PC-3 (cell line): ENCODE measurements at regions not wholly inside any gene's neighbourhood (a gene's known extent, or its start where the extent isn't known, plus 50 kb on each side); places are given as distances from the start of the nearest gene placed in this dataset.

Source experiments
- ATAC-seq: fragments of 200-7000 bp; cut with Tn5 transposase; 2 replicates; pipeline ENCODE4 v1.9.1; 2020; ENCODE audit warnings: mild to moderate bottlenecking, moderate library complexity
- BruUV-seq: library from RNA; stranded (reverse); fragments of 400-500 nt; replicated peaks from 2 replicates; lab custom pipeline; 2021; lab: Mats Ljungman, UMichigan
- CTCF ChIA-PET: fragments of 300-600 bp; sonication (Branson Sonifier 250); formaldehyde crosslinking; loops from one replicate; lab custom pipeline; 2022; ENCODE audit warnings: antibody characterized with exemption; lab: Charles Lee
- POLR2A ChIA-PET: fragments of 300-600 bp; sonication (Branson Sonifier 250); formaldehyde crosslinking; loops from one replicate; lab custom pipeline; 2022; ENCODE audit warnings: antibody characterized with exemption; ENCODE audit not compliant: unreplicated experiment; lab: Charles Lee
- DNase-seq: peaks from one replicate; pipeline ENCODE4 v3.0.0-alpha.2; 2015
- H2AFZ ChIP-seq: fragments of 300-600 bp; sonication (generic); 2 replicates; pipeline ENCODE4 v1.6.0; 2016; ENCODE audit warnings: antibody characterized with exemption, low read length
- H3F3A ChIP-seq: fragments of 300-600 bp; sonication (generic); one replicate; pipeline ENCODE4 v1.6.0; 2017; ENCODE audit warnings: antibody characterized with exemption, low read length, control low read depth, mild to moderate bottlenecking; ENCODE audit not compliant: unreplicated experiment
- H3K27ac ChIP-seq: fragments of 300-600 bp; sonication (generic); 2 replicates; pipeline ENCODE4 v1.5.1; 2016; ENCODE audit warnings: mild to moderate bottlenecking, low read length
- H3K27me3 ChIP-seq: fragments of 300-600 bp; sonication (generic); 2 replicates; pipeline ENCODE4 v1.6.1; 2016; ENCODE audit warnings: low read length, mixed read lengths
- H3K36me3 ChIP-seq: fragments of 300-600 bp; sonication (generic); 2 replicates; pipeline ENCODE4 v1.6.1; 2016; ENCODE audit warnings: low read depth, mixed run types, low read length, mixed read lengths
- H3K4me1 ChIP-seq: fragments of 300-600 bp; sonication (generic); 2 replicates; pipeline ENCODE4 v1.5.1; 2016; ENCODE audit warnings: low read length; ENCODE audit not compliant: insufficient read depth
- H3K4me2 ChIP-seq: fragments of 300-600 bp; sonication (generic); 2 replicates; pipeline ENCODE4 v1.6.0; 2016; ENCODE audit warnings: low read length
- H3K4me3 ChIP-seq: fragments of 300-600 bp; sonication (generic); 2 replicates; pipeline ENCODE4 v1.5.1; 2016; ENCODE audit warnings: mild to moderate bottlenecking, low read length, mixed read lengths
- H3K79me2 ChIP-seq: fragments of 300-600 bp; sonication (generic); 2 replicates; pipeline ENCODE4 v1.6.1; 2017; ENCODE audit warnings: low read length, mixed read lengths
- H3K9ac ChIP-seq: fragments of 300-600 bp; sonication (generic); 2 replicates; pipeline ENCODE4 v1.6.0; 2016; ENCODE audit warnings: mild to moderate bottlenecking, low read length
- H3K9me2 ChIP-seq: fragments of 300-600 bp; sonication (generic); replicated peaks from 2 replicates; pipeline ENCODE4 v1.6.1; 2016; ENCODE audit warnings: mixed run types, low read length, mixed read lengths
- H3K9me3 ChIP-seq: fragments of 300-600 bp; sonication (generic); 2 replicates; pipeline ENCODE4 v1.6.1; 2016; ENCODE audit warnings: low read length, mixed read lengths
- H4K20me1 ChIP-seq: fragments of 300-600 bp; sonication (generic); 2 replicates; pipeline ENCODE4 v1.6.1; 2016; ENCODE audit warnings: low read length, mixed read lengths
- CTCF ChIP-seq: fragments of 300-600 bp; sonication (generic); conservative IDR thresholded peaks from 2 replicates; pipeline ENCODE4 v1.5.1; 2017; ENCODE audit warnings: antibody characterized with exemption, low read depth, mild to moderate bottlenecking, low read length
- EZH2 ChIP-seq: fragments of 300-600 bp; sonication (generic); IDR thresholded peaks from one replicate; pipeline ENCODE4 v1.6.1; 2017; ENCODE audit warnings: antibody characterized with exemption, mild to moderate bottlenecking, low read length; ENCODE audit not compliant: unreplicated experiment
- EZH2phosphoT487 ChIP-seq: fragments of 300-600 bp; sonication (generic); IDR thresholded peaks from 2 replicates; pipeline ENCODE4 v1.6.1; 2018; ENCODE audit warnings: mild to moderate bottlenecking, antibody characterized with exemption, low read length, borderline replicate concordance
- intact Hi-C: fragments of 100-400 bp; cut with micrococcal nuclease; formaldehyde crosslinking; loops from 2 replicates; pipeline ENCODE4 v1.9.0; 2023

DNA sequence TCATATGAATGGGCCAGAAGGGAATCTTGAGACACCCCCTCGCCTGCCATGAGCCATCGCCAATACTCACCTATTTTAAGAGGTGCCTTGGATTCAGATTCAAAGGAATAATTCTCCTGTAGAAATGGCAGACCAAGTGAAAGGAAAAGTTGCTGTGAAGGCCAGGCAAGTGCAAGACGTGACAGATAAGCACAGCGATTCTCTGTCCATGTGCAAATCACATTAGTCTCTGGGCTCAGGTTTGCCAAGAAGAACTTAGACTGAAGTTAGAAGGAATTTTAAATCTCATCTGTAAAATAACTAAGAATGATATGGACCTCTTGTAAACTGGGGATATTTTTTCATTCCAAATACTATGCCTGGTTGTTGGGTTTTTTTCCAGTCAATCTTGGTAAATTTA is 173.6 kb downstream of the UACA start:
- H3K79me2 ChIP-seq = no peaks in the 10 kb centered on the region
- H3K27me3 ChIP-seq = no peaks in the 10 kb centered on the region
- CTCF ChIA-PET = no interaction called here
- DNase-seq = no peak
- peaks cover under 1% of the 10 kb centered on the region for H3K4me1 ChIP-seq
- BruUV-seq = no TSS peak
- H3K9me2 ChIP-seq = no peaks in the 10 kb centered on the region
- intact Hi-C loops = no loop called here
- POLR2A ChIA-PET = no interaction called here
- no peaks in the 10 kb centered on the region for H3K36me3 ChIP-seq
- H3K4me3 ChIP-seq = no peak overlapping the region
- no peak overlapping the region for H2AFZ ChIP-seq
- H3K9ac ChIP-seq = no peak overlapping the region
- no peak overlapping the region for H3K4me2 ChIP-seq
- H3K9me3 ChIP-seq = 0 out of 2 replicates have a peak, but pooled peaks cover 3% of the 10 kb centered on the region
- no peaks in the 10 kb centered on the region for H4K20me1 ChIP-seq
- no peak overlapping the region for H3K27ac ChIP-seq
- TF ChIP-seq EZH2 (no peak), CTCF (no peak), EZH2phosphoT487 (no peak)
- H3F3A ChIP-seq = no peaks in the 10 kb centered on the region
- no peak for ATAC-seq

DNA sequence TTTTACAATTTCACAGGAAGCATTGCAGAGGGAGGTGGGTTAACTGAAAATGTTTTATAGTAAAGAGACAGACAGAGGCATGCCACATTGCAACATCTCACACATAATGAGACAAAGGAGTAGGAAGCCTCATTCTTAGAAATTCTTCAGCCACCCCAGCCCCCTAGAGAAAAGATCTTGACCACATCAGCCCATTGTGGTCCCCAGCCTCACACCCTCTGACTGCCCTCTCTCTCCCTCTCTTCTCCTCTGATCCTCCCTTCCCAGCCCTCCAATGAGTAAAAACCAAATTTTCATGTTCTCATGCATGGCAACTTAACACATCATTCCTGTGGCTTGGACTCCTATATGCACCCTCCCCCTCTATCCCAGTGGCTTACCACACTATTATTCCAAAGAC is 174.1 kb downstream of the UACA start:
- TF ChIP-seq EZH2phosphoT487 (no peak), CTCF (no peak), EZH2 (no peak)
- no peak overlapping the region for H3K4me3 ChIP-seq
- H3F3A ChIP-seq = no peaks in the 10 kb centered on the region
- ATAC-seq (no peak), DNase-seq (no peak)
- no peaks in the 10 kb centered on the region for H3K79me2 ChIP-seq
- H2AFZ ChIP-seq = no peak overlapping the region
- H3K9me3 ChIP-seq = no peaks in the 10 kb centered on the region
- ChIA-PET CTCF (no interaction called here), POLR2A (no interaction called here)
- intact Hi-C loops = no loop called here
- peaks cover 6% of the 10 kb centered on the region for H3K4me1 ChIP-seq
- H4K20me1 ChIP-seq = no peaks in the 10 kb centered on the region
- no peak overlapping the region for H3K9ac ChIP-seq
- no peaks in the 10 kb centered on the region for H3K27me3 ChIP-seq
- H3K36me3 ChIP-seq = no peaks in the 10 kb centered on the region
- H3K27ac ChIP-seq = no peak overlapping the region
- H3K4me2 ChIP-seq = no peak overlapping the region
- no peaks in the 10 kb centered on the region for H3K9me2 ChIP-seq
- no TSS peak for BruUV-seq

DNA sequence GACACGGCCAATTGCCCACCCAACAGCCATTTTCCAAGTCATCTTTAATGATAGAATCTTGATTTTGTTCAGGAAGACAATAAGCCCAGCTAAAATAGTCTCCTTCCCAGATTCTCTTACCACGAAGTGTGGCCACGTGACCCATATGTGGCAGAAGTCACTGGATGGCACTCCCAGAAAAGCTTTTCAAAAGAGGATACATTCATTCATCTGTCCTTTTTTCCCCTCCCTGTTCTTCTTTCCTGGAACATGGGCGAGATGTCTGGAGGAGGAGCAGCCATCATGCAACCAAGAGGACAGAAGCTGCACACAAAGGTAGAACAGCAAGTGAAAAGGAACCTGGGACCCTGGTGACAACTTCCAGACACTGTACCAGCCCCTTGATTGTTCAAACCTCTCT is 174.7 kb downstream of the UACA start:
- BruUV-seq = no TSS peak
- no peak overlapping the region for H3K4me2 ChIP-seq
- no peak overlapping the region for H3K27ac ChIP-seq
- intact Hi-C loops = no loop called here
- no peaks in the 10 kb centered on the region for H3K27me3 ChIP-seq
- no peaks in the 10 kb centered on the region for H3K9me3 ChIP-seq
- no peak for TF ChIP-seq CTCF
- TF ChIP-seq EZH2 = no peak
- no peak for TF ChIP-seq EZH2phosphoT487
- ATAC-seq (no peak), DNase-seq (no peak)
- CTCF ChIA-PET = no interaction called here
- POLR2A ChIA-PET = no interaction called here
- no peaks in the 10 kb centered on the region for H4K20me1 ChIP-seq
- H3K4me3 ChIP-seq = no peak overlapping the region
- H3K36me3 ChIP-seq = no peaks in the 10 kb centered on the region
- no peaks in the 10 kb centered on the region for H3F3A ChIP-seq
- H3K9me2 ChIP-seq = no peaks in the 10 kb centered on the region
- no peaks in the 10 kb centered on the region for H3K79me2 ChIP-seq
- peaks cover 8% of the 10 kb centered on the region for H3K4me1 ChIP-seq
- H2AFZ ChIP-seq = no peak overlapping the region
- H3K9ac ChIP-seq = no peak overlapping the region
